NCI-H146 treated with DMSO at 0.1 percent for 48 hours (cell line): ENCODE measurements at regions not wholly inside any gene's neighbourhood (a gene's known extent, or its start where the extent isn't known, plus 50 kb on each side); places are given as distances from the start of the nearest gene placed in this dataset.
"Not testable (repeated sequence)": the region's sequence is repeated elsewhere in the genome, so short reads cannot be mapped to it uniquely, and the experiment has no call there.

Experiments
- DNase-seq: peaks from one replicate; lab custom pipeline; 2025; ENCODE audit not compliant: unreplicated experiment; lab: John Stamatoyannopoulos, UW

DNA sequence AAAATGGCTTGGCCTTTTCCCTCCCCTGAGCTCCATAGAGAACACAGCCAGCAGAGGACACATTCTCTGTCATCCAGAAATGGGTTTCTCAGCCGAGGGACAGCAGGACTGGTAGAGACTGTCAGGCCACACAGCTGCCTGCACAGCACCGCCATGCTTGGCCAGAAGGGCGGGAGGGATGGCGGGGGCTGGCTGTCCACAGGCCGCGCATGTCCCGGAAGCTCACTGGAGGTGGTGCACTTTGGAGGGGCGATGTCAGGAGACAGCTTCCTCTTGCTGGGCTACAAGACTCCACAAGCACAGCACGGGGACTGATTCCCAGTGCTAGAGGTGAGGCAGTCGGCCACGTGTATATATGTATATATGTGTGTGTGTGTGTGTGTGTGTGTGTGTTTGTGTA is 125.3 kb downstream of the GOLGA6L4 start:
- not testable (repeated sequence) for DNase-seq

DNA sequence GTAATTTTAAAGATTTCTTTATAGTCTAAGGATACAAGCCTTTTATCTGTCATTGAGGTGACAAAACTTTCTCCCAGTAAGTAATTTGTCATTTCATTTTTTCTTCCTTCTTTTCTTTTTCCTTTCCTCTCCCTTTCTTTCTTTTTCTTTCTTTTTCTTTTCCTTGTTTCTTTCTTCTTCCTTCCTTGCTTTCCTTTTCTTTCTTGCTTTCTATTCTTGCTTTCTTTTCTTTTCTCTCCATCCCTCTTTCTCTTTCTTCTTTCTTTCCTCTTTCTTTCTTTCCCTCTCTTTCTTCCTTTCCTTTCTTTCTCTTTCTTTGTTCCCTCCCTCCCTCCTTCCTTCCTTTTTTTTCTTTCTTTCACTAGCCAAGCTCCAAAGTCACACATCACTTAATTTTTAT is 148.8 kb downstream of the GOLGA6L4 start:
- DNase-seq, result not testable (repeated sequence)

DNA sequence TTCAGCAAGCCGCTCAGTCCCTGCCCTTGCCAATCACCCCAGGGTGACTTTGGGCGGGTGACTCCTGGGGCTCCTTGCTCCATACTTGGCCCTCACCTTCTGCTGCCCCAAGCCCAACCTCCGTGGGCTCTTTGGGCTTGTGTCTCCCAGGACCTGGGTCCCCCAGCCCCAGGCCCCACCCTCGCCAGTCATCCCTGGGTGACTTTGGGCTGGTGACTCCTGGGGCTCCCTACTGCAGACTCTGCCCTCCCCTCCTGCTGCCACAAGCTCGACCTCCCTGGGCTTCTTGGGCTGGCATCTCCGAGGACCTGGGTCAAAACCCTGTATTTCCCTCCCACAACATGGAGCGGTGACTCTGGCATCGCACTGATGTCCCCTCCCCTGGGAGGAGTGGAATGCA is 151.5 kb downstream of the GOLGA6L4 start:
- no peak for DNase-seq

GRCh38 chr15:84388201-84388600 is 152.6 kb downstream of the GOLGA6L4 start:
- not testable (repeated sequence) for DNase-seq

DNA sequence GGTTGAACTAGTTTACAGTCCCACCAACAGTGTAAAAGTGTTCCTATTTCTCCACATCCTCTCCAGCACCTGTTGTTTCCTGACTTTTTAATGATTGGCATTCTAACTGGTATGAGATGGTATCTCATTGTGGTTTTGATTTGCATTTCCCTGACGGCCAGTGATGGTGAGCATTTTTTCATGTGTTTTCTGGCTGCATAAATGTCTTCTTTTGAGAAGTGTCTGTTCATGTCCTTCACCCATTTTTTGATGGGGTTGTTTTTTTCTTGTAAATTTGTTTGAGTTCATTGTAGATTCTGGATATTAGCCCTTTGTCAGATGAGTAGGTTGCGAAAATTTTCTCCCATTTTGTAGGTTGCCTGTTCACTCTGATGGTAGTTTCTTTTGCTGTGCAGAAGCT is 153.1 kb downstream of the GOLGA6L4 start:
- DNase-seq, result not testable (repeated sequence)

GRCh38 chr15:84390324-84390723 is 154.8 kb downstream of the GOLGA6L4 start:
- DNase-seq, result not testable (repeated sequence)

DNA sequence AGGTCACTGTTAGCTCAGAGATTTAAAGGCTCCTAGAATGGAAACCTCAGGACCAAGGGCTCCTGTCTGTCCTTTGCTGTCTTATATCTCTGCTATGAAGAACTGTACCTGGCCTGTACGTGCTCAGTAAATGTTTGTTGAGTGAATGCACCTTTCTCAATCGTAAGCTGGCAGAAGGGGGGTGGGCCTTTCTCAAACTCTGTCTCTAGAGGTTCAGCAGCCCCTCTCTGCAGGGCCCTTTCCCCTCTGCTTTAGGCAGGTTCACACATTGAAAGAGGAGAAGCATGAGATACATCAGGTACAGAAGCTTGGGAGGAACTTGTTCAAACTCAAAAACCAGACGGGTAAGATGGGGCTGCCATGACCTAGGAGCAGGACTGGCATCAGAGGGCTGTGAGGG is 155.6 kb downstream of the GOLGA6L4 start:
- DNase-seq, result no peak

GRCh38 chr15:84392020-84392419 is 156.4 kb downstream of the GOLGA6L4 start:
- DNase-seq, result not testable (repeated sequence)

DNA sequence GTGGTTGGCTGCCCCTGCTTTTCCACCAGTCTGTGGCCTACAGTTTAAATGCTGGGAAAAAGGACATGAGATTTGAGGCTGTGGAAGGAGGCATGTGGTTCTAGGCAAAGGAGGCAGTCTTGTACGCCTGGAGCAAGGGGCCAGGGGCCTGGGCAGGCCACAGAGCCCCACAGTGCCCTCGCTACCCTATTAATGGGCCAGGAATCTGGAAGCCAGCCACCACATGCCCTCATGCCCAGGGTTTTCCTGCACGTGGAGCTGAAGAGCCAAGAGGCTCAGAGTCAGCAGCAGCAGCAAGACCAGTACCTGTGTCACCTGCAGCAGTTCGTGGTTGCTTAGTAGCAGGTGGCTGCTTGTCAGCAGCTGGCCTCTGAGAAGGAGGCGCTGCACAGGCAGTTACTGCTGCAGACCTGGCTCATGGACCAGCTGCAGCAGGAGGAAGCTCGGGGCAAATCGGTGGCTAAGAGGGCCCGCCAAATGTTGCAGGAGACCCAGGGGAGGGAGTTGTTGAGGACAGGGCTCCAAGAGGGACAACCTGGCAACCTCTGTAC is 157.9 kb downstream of the GOLGA6L4 start:
- peak; percentile 48 for DNase-seq

DNA sequence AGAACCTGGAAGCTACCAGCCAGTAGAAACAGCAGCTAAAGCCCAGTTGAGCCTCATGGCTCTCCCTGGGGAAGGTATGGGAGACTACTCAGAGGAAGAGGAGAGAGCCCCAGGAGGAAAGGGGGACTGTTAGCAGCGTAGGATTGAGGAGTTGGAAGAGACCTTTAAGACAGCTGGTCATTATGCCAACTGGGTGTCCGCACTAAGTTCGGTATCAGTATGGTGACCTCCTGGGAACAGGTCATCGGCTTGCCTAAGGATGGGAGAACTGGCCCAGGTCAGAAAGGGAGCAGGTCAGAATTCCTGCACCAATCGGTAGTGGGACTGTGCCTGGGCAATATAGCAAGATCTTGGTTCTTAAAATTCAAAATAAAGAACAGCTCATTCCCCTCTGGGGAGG is 158.4 kb downstream of the GOLGA6L4 start:
- not testable (repeated sequence) for DNase-seq

- DNase-seq, result not testable (repeated sequence)
Observed at GRCh38 chr15:84395384-84395783, 159.8 kb downstream of the GOLGA6L4 start.

GRCh38 chr15:84395881-84396280 is 160.3 kb downstream of the GOLGA6L4 start:
- DNase-seq, result not testable (repeated sequence)

GRCh38 chr15:84397066-84397465 is 161.5 kb downstream of the GOLGA6L4 start:
- DNase-seq, result not testable (repeated sequence)

DNA sequence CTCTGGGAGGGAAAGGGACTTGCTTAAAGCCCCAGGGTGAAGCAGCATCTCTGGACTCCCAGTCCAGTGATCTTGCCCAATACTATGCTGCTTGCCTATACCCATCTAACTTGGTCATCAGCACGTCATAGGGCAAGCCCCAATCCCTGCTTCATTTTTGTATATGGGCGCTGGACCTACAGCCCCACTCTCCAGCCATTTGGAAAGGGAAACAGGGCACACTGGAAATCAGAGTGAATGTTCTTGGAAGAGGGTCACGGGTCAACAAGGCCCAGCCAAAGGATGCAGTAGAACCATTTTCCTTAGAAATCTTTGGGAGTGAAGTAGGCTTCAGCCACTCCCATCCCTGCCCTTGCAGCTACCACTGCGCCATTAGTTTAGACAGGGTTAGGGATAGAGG is 162.5 kb downstream of the GOLGA6L4 start:
- DNase-seq, result not testable (repeated sequence)

DNA sequence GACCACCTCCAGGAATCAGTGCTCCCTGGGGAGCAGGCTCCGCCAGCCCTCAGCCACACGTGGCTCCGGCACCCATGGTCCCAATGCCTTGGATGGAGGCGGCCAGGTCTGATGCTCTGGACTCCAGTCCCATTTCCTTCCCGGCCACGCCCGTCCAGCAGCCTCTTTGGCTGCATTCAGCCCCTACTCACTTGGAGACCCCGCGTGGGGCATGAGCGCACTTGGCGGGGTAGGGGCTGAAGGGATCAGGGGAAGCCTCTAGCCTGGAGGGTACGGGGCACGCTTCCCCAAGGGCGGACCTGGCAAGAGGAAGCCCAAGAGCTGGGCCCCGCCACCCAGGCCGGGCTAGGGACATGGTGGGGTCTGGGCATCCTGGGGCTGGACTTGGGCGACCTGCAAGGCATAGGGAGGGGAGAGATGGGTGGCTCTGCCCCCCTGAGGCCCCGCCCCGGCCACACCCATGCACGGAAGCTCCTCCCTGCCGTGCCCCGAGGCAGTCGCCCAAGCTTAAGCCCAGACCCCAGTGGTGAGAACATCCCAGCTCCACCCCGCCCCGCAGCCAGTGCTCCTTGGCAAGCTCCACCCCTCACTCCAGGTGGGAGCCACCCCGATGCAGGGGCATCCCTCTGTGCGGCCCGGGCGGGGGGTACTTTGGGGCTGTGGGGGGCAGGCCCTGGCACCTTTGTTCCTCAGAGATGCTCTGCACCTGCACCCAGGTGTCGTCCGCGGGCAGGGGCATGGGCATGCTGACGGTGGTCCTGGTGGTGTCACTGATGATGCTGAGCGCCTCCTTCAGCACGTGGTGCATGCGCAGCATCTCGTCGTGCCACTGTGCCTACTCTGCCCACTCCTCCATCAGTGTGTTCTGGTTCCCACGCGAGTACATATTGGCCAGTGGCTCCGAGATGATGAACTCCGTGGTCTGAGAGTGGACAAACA is 163.5 kb downstream of the GOLGA6L4 start:
- DNase-seq, result no peak

DNA sequence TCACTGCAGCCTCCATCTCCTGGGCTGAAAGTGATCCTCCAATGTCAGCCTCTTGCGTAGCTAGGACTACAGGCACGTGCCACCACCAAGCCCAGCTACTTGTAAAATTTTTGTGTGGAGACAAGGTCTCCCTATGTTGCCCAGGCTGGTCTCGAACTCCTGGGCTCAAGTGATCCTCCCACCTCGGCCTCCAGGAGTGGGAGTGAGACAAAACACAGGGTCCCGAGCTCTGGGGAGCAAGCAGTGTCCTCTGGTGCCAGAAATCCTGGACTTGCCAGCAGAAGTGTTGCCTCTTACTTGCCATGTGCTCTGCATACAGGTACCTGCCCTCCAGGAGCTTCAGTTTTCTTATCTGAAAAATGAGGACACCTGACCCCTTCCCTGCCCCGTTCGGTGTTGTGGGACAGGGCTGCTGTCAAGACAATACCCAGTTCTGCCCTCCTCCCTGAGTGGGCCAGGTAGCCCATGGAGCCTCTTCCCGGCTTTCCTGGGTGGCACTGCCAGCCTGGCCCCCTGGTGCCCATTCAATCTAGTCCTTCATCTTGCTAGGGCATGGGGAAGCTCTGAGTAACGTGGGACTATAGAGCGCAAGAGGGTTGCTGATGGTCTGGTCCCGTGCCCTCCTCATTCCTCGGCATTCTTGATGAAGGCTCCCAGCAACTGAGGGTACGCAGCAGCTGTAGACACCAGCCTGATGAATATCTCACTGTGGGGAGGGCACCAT is 164.6 kb downstream of the GOLGA6L4 start:
- DNase-seq, result no peak

GRCh38 chr15:84400820-84401219 is 165.2 kb downstream of the GOLGA6L4 start:
- DNase-seq, result no peak

DNA sequence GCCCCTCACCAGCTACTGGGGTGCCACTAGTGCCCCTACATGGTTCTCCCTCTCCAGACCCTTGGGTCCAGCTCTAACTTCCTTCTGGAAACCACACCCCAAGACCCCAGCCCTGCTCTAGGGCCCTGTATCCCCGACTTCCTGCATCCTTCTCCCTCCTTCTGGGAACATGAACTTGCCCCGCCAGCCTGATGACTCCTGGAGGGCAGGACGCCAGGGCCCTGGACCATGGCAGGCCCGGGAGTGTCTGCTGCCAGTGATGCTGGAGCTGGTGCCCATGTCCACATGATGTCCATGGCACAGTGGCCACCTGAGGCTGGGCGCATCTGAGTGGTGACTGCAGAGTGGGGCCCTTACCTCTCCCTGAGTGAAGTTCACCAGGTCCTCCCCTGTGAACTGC is 165.9 kb downstream of the GOLGA6L4 start:
- not testable (repeated sequence) for DNase-seq

- DNase-seq, result not testable (repeated sequence)
Observed at GRCh38 chr15:84401891-84402840, 166.6 kb downstream of the GOLGA6L4 start.

- no peak for DNase-seq
Observed at GRCh38 chr15:84402856-84403608, 167.5 kb downstream of the GOLGA6L4 start.
